ENCODE measurements at regions not wholly inside any gene's neighbourhood (a gene's known extent, or its start where the extent isn't known, plus 50 kb on each side); places are given as distances from the start of the nearest gene placed in this dataset.

DNA sequence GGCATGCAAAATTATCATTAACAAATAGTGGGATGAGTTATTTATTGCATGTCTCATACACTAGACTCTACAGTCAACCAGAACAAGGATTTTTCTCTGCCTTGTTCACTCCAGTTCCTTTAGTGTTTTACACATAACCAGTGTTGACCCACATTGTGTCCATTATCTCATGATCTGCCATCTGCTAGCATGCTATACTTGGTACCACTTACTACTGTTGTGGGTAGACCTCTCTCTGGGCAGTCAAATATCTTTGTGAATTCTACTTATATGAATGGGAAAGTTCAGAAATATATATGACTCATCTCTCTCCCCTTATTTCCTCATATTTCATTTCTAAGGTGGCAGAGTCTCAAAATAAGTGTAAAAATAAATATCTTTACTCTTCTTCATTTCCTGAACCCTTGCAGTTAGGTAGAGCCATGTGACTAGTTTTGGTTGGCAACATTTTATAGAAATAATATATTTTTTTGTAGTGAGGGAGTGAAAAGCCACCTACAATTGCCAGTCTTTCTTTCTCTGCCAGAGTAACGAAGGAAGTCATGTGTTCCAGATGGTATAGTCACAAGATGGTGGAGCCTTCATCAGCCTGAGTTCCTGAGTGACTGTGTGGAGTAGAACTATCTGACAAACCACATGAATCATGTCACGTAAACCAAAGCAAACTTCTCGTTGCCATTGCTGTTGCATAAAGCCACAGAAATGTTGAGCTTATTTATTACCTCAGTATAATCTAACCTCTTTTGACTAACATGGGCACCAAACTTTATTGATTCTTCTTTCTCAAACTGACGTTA, 704.0 kb downstream of the RNF144A start:
- H3K27me3 ChIP-seq (ENCODE audit: control insufficient read depth in 2 of 2, insufficient read depth in 2 of 2, low read length in 2 of 2): no peaks in the 10 kb centered on the region
- CTCF ChIA-PET (ENCODE audit: low intra/inter-chr PET ratio): no interaction called here
- ATAC-seq: no peak
- TF ChIP-seq, protein P1, sequence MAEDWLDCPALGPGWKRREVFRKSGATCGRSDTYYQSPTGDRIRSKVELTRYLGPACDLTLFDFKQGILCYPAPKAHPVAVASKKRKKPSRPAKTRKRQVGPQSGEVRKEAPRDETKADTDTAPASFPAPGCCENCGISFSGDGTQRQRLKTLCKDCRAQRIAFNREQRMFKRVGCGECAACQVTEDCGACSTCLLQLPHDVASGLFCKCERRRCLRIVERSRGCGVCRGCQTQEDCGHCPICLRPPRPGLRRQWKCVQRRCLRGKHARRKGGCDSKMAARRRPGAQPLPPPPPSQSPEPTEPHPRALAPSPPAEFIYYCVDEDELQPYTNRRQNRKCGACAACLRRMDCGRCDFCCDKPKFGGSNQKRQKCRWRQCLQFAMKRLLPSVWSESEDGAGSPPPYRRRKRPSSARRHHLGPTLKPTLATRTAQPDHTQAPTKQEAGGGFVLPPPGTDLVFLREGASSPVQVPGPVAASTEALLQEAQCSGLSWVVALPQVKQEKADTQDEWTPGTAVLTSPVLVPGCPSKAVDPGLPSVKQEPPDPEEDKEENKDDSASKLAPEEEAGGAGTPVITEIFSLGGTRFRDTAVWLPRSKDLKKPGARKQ (CRISPR knock-in tag; IDR thresholded peaks at IDR 0.05): no peak
- TF ChIP-seq, protein P2, sequence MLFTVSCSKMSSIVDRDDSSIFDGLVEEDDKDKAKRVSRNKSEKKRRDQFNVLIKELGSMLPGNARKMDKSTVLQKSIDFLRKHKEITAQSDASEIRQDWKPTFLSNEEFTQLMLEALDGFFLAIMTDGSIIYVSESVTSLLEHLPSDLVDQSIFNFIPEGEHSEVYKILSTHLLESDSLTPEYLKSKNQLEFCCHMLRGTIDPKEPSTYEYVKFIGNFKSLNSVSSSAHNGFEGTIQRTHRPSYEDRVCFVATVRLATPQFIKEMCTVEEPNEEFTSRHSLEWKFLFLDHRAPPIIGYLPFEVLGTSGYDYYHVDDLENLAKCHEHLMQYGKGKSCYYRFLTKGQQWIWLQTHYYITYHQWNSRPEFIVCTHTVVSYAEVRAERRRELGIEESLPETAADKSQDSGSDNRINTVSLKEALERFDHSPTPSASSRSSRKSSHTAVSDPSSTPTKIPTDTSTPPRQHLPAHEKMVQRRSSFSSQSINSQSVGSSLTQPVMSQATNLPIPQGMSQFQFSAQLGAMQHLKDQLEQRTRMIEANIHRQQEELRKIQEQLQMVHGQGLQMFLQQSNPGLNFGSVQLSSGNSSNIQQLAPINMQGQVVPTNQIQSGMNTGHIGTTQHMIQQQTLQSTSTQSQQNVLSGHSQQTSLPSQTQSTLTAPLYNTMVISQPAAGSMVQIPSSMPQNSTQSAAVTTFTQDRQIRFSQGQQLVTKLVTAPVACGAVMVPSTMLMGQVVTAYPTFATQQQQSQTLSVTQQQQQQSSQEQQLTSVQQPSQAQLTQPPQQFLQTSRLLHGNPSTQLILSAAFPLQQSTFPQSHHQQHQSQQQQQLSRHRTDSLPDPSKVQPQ (CRISPR knock-in tag; IDR thresholded peaks at IDR 0.05; ENCODE audit: borderline replicate concordance): no peak
- no peak for TF ChIP-seq ZKSCAN8 (CRISPR knock-in tag; IDR thresholded peaks at IDR 0.05)
- TF ChIP-seq SIRT6 (IDR thresholded peaks at IDR 0.05; ENCODE audit: low read depth, low read length): no peak
- TF ChIP-seq, protein P3, sequence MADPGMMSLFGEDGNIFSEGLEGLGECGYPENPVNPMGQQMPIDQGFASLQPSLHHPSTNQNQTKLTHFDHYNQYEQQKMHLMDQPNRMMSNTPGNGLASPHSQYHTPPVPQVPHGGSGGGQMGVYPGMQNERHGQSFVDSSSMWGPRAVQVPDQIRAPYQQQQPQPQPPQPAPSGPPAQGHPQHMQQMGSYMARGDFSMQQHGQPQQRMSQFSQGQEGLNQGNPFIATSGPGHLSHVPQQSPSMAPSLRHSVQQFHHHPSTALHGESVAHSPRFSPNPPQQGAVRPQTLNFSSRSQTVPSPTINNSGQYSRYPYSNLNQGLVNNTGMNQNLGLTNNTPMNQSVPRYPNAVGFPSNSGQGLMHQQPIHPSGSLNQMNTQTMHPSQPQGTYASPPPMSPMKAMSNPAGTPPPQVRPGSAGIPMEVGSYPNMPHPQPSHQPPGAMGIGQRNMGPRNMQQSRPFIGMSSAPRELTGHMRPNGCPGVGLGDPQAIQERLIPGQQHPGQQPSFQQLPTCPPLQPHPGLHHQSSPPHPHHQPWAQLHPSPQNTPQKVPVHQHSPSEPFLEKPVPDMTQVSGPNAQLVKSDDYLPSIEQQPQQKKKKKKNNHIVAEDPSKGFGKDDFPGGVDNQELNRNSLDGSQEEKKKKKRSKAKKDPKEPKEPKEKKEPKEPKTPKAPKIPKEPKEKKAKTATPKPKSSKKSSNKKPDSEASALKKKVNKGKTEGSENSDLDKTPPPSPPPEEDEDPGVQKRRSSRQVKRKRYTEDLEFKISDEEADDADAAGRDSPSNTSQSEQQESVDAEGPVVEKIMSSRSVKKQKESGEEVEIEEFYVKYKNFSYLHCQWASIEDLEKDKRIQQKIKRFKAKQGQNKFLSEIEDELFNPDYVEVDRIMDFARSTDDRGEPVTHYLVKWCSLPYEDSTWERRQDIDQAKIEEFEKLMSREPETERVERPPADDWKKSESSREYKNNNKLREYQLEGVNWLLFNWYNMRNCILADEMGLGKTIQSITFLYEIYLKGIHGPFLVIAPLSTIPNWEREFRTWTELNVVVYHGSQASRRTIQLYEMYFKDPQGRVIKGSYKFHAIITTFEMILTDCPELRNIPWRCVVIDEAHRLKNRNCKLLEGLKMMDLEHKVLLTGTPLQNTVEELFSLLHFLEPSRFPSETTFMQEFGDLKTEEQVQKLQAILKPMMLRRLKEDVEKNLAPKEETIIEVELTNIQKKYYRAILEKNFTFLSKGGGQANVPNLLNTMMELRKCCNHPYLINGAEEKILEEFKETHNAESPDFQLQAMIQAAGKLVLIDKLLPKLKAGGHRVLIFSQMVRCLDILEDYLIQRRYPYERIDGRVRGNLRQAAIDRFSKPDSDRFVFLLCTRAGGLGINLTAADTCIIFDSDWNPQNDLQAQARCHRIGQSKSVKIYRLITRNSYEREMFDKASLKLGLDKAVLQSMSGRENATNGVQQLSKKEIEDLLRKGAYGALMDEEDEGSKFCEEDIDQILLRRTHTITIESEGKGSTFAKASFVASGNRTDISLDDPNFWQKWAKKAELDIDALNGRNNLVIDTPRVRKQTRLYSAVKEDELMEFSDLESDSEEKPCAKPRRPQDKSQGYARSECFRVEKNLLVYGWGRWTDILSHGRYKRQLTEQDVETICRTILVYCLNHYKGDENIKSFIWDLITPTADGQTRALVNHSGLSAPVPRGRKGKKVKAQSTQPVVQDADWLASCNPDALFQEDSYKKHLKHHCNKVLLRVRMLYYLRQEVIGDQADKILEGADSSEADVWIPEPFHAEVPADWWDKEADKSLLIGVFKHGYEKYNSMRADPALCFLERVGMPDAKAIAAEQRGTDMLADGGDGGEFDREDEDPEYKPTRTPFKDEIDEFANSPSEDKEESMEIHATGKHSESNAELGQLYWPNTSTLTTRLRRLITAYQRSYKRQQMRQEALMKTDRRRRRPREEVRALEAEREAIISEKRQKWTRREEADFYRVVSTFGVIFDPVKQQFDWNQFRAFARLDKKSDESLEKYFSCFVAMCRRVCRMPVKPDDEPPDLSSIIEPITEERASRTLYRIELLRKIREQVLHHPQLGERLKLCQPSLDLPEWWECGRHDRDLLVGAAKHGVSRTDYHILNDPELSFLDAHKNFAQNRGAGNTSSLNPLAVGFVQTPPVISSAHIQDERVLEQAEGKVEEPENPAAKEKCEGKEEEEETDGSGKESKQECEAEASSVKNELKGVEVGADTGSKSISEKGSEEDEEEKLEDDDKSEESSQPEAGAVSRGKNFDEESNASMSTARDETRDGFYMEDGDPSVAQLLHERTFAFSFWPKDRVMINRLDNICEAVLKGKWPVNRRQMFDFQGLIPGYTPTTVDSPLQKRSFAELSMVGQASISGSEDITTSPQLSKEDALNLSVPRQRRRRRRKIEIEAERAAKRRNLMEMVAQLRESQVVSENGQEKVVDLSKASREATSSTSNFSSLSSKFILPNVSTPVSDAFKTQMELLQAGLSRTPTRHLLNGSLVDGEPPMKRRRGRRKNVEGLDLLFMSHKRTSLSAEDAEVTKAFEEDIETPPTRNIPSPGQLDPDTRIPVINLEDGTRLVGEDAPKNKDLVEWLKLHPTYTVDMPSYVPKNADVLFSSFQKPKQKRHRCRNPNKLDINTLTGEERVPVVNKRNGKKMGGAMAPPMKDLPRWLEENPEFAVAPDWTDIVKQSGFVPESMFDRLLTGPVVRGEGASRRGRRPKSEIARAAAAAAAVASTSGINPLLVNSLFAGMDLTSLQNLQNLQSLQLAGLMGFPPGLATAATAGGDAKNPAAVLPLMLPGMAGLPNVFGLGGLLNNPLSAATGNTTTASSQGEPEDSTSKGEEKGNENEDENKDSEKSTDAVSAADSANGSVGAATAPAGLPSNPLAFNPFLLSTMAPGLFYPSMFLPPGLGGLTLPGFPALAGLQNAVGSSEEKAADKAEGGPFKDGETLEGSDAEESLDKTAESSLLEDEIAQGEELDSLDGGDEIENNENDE (IDR thresholded peaks at IDR 0.05; ENCODE audit: low read depth, low read length): no peak

More for the DNA sequence above, 704.0 kb downstream of the RNF144A start:
- Histone ChIP-seq H3K9me3 (replicated peaks; ENCODE audit: control insufficient read depth, insufficient read depth, low read depth, low read length) (no peaks in the 10 kb centered on the region), H3K9ac (ENCODE audit: insufficient read depth in 1 of 2, low read depth in 2 of 2, low read length in 2 of 2) (no peak overlapping the region), H3K4me1 (replicated peaks in 1 of 2; ENCODE audit: control insufficient read depth in 2 of 2, insufficient read depth in 2 of 2, low read length in 2 of 2) (no peaks in the 10 kb centered on the region), H2AFZ (ENCODE audit: low read depth, low read length) (no peak overlapping the region), H3K9me1 (ENCODE audit: control insufficient read depth, insufficient read depth, low read length) (no peaks in the 10 kb centered on the region), H3K4me2 (ENCODE audit: insufficient read depth, low read length) (no peak overlapping the region), H3K79me2 (ENCODE audit: control insufficient read depth, insufficient read depth, low read length) (no peaks in the 10 kb centered on the region), H3K36me3 (ENCODE audit: control insufficient read depth, insufficient read depth, low read length) (no peaks in the 10 kb centered on the region), H3K4me3 (no peak overlapping the region), H3K27ac (ENCODE audit: extremely low read depth, low read depth, low read length) (no peak overlapping the region), H4K20me1 (replicated peaks; ENCODE audit: control insufficient read depth, insufficient read depth, low read length) (no peaks in the 10 kb centered on the region)
- POLR2A ChIA-PET: no interaction called here
- intact Hi-C loops (cut with micrococcal nuclease): no loop called here
- no TSS peak for BruUV-seq (replicated peaks)
- FAIRE-seq: no peak
- WGBS (ENCODE audit: insufficient coverage, low coverage, missing lambda C conversion rate): 4% methylated on average over 4 of the region's 4 CpGs
- in situ Hi-C loops (cut with MboI): no loop called here
- no peak for DNase-seq (ENCODE audit: extremely low read depth in 1 of 4, low spot score in 3 of 4)

Measured in K562 (cell line).